Cardiac muscle cell (in vitro differentiated cells and primary cell): ENCODE measurements at regions not wholly inside any gene's neighbourhood (a gene's known extent, or its start where the extent isn't known, plus 50 kb on each side); places are given as distances from the start of the nearest gene placed in this dataset.

Experiments
- DNase-seq, 2 donors: peaks; one replicate each; pipeline versions ENCODE4 v3.0.0 to v3.0.0-alpha.2; 2010 to 2017; ENCODE audit warnings: low read depth in 1 of 2, low spot score in 1 of 2
- H3K27ac ChIP-seq: fragments of 200-600 bp; sonication (generic); 2 replicates; pipeline ENCODE4 v1.5.1; 2016
- H3K27me3 ChIP-seq: fragments of 200-600 bp; sonication (generic); 2 replicates; pipeline ENCODE4 v1.6.0; 2016; ENCODE audit warnings: control low read depth
- H3K36me3 ChIP-seq: fragments of 200-600 bp; sonication (generic); 2 replicates; pipeline ENCODE4 v1.5.1; 2016; ENCODE audit warnings: control low read depth
- H3K4me1 ChIP-seq: fragments of 200-600 bp; sonication (generic); 2 replicates; pipeline ENCODE4 v1.8.1; 2017; ENCODE audit warnings: low read depth, mild to moderate bottlenecking, mixed run types
- H3K4me3 ChIP-seq: fragments of 200-600 bp; sonication (generic); 2 replicates; pipeline ENCODE4 v1.5.1; 2016; ENCODE audit warnings: mild to moderate bottlenecking
- H3K9me3 ChIP-seq: fragments of 200-600 bp; sonication (generic); 2 replicates; pipeline ENCODE4 v1.5.1; 2017; ENCODE audit warnings: low read depth, mild to moderate bottlenecking, control low read depth
- CTCF ChIP-seq: IDR thresholded peaks from 2 replicates; pipeline ENCODE4 v1.5.1; 2012; ENCODE audit warnings: low read depth, mild to moderate bottlenecking, low read length

GRCh38 chr15:98063871-98064270, 103.4 kb downstream of the ARRDC4 start:
- no peaks in the 10 kb centered on the region for H3K27me3 ChIP-seq
- no peak overlapping the region for H3K4me3 ChIP-seq

GRCh38 chr15:98067339-98067738, 106.8 kb downstream of the ARRDC4 start:
- Histone ChIP-seq H3K4me1 (no peaks in the 10 kb centered on the region), H3K9me3 (no peaks in the 10 kb centered on the region), H3K27ac (no peak overlapping the region), H3K4me3 (no peak overlapping the region), H3K36me3 (no peaks in the 10 kb centered on the region), H3K27me3 (no peaks in the 10 kb centered on the region)
- no peak for DNase-seq
- TF ChIP-seq CTCF: no peak

More at GRCh38 chr15:98063871-98064270, 103.4 kb downstream of the ARRDC4 start:
- Histone ChIP-seq H3K9me3 (no peaks in the 10 kb centered on the region), H3K4me1 (no peaks in the 10 kb centered on the region), H3K36me3 (no peaks in the 10 kb centered on the region), H3K27ac (no peak overlapping the region)
- DNase-seq: no peak
- TF ChIP-seq CTCF: no peak

- Histone ChIP-seq H3K36me3 (no peaks in the 10 kb centered on the region), H3K4me3 (no peak overlapping the region), H3K27me3 (no peaks in the 10 kb centered on the region), H3K9me3 (no peaks in the 10 kb centered on the region), H3K4me1 (no peaks in the 10 kb centered on the region), H3K27ac (no peak overlapping the region)
- no peak for TF ChIP-seq CTCF
- no peak for DNase-seq
Measured at GRCh38 chr15:98069256-98069655, 108.8 kb downstream of the ARRDC4 start.

- DNase-seq: no peak
- Histone ChIP-seq H3K27me3 (no peaks in the 10 kb centered on the region), H3K9me3 (no peaks in the 10 kb centered on the region), H3K36me3 (no peaks in the 10 kb centered on the region), H3K27ac (no peak overlapping the region), H3K4me3 (no peak overlapping the region), H3K4me1 (no peaks in the 10 kb centered on the region)
- no peak for TF ChIP-seq CTCF
Measured at GRCh38 chr15:98070137-98070536, 109.6 kb downstream of the ARRDC4 start.

- Histone ChIP-seq H3K36me3 (no peaks in the 10 kb centered on the region), H3K27ac (no peak overlapping the region), H3K27me3 (no peaks in the 10 kb centered on the region), H3K4me1 (peaks cover 13% of the 10 kb centered on the region), H3K4me3 (no peak overlapping the region), H3K9me3 (no peaks in the 10 kb centered on the region)
- DNase-seq: no peak
- TF ChIP-seq CTCF: no peak
Measured at GRCh38 chr15:98071786-98072185, 111.3 kb downstream of the ARRDC4 start.

GRCh38 chr15:98075441-98075840, 114.9 kb downstream of the ARRDC4 start:
- Histone ChIP-seq H3K27ac (no peak overlapping the region), H3K4me3 (no peak overlapping the region), H3K27me3 (no peaks in the 10 kb centered on the region), H3K9me3 (no peaks in the 10 kb centered on the region), H3K4me1 (peaks cover 17% of the 10 kb centered on the region), H3K36me3 (no peaks in the 10 kb centered on the region)
- no peak for TF ChIP-seq CTCF
- DNase-seq: no peak
